ENCODE measurements at regions not wholly inside any gene's neighbourhood (a gene's known extent, or its start where the extent isn't known, plus 50 kb on each side); places are given as distances from the start of the nearest gene placed in this dataset.

DNA sequence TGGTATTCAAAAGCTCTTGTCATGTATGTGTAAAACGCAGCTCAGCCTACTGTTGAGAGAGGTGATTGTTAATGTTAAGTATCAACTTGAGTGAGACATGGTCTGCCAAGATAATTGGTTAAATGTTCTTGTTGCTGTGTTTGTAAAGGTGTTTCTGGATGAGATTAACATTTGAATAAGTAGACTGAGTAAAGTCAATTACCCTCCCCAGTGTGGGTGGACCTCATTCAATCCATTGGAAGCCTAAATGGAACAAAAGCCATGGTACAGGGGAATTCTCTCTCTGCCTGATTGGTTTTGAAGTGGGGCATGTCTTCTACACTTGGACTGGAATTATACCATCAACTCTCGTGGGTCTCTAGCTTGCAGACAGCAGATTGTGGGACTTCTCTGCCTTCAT, 63.8 kb upstream of the RERGL start:
- Histone ChIP-seq H3K79me2 (no peaks in the 10 kb centered on the region), H3K9me2 (replicated peaks; ENCODE audit: insufficient read depth) (no peaks in the 10 kb centered on the region), H4K20me1 (ENCODE audit: insufficient read depth, poor library complexity, severe bottlenecking) (no peaks in the 10 kb centered on the region), H2AFZ (no peak overlapping the region), H3K4me2 (no peak overlapping the region), H3K9me3 (ENCODE audit: low read depth) (no peaks in the 10 kb centered on the region), H3K4me3 (no peak overlapping the region), H3K27me3 (no peaks in the 10 kb centered on the region), H3K27ac (no peak overlapping the region), H3K36me3 (replicated peaks; ENCODE audit: insufficient read depth, low read depth) (no peaks in the 10 kb centered on the region), H3K4me1 (ENCODE audit: insufficient read depth) (no peaks in the 10 kb centered on the region)
- TF ChIP-seq EZH2phosphoT487 (IDR thresholded peaks at IDR 0.05; ENCODE audit: low read depth, severe bottlenecking, unreplicated experiment) (no peak), EZH2 (IDR thresholded peaks at IDR 0.05; ENCODE audit: borderline replicate concordance) (no peak)
- TF ChIP-seq, protein P1, sequence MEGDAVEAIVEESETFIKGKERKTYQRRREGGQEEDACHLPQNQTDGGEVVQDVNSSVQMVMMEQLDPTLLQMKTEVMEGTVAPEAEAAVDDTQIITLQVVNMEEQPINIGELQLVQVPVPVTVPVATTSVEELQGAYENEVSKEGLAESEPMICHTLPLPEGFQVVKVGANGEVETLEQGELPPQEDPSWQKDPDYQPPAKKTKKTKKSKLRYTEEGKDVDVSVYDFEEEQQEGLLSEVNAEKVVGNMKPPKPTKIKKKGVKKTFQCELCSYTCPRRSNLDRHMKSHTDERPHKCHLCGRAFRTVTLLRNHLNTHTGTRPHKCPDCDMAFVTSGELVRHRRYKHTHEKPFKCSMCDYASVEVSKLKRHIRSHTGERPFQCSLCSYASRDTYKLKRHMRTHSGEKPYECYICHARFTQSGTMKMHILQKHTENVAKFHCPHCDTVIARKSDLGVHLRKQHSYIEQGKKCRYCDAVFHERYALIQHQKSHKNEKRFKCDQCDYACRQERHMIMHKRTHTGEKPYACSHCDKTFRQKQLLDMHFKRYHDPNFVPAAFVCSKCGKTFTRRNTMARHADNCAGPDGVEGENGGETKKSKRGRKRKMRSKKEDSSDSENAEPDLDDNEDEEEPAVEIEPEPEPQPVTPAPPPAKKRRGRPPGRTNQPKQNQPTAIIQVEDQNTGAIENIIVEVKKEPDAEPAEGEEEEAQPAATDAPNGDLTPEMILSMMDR (IDR thresholded peaks at IDR 0.05; ENCODE audit: poor library complexity): no peak
- DNase-seq (ENCODE audit: low spot score): no peak
- 48% methylated on average over 2 of the region's 2 CpGs for WGBS (ENCODE audit: low lambda C conversion rate, missing lambda C conversion rate)

DNA sequence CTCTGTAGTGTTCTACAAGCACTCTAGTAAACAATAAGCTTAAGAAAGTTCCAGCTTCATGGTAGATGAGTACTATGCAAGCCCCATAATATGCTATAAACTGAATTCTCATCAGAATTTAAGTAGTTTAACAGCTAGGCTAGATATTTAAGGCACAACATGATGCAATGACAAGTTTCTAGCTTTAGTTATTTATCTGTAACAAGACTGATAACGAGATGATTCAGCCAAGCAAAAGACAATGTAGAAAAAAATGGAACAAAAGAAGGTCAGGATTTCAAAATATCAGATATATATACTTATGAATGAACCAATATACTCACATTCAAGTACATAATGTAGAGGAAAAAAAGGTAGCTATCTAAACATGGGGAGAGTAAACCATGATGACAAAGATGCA, 61.0 kb upstream of the RERGL start:
- no peak overlapping the region for H3K4me3 ChIP-seq
- no peaks in the 10 kb centered on the region for H3K4me1 ChIP-seq (ENCODE audit: insufficient read depth)
- H3K79me2 ChIP-seq: no peaks in the 10 kb centered on the region
- DNase-seq (ENCODE audit: low spot score): no peak
- no peaks in the 10 kb centered on the region for H3K9me2 ChIP-seq (replicated peaks; ENCODE audit: insufficient read depth)
- no peaks in the 10 kb centered on the region for H3K27me3 ChIP-seq
- TF ChIP-seq EZH2phosphoT487 (IDR thresholded peaks at IDR 0.05; ENCODE audit: low read depth, severe bottlenecking, unreplicated experiment) (no peak), EZH2 (IDR thresholded peaks at IDR 0.05; ENCODE audit: borderline replicate concordance) (no peak)
- TF ChIP-seq, protein P1 (IDR thresholded peaks at IDR 0.05; ENCODE audit: poor library complexity): no peak
- H3K36me3 ChIP-seq (replicated peaks; ENCODE audit: insufficient read depth, low read depth): no peaks in the 10 kb centered on the region
- H4K20me1 ChIP-seq (ENCODE audit: insufficient read depth, poor library complexity, severe bottlenecking): no peaks in the 10 kb centered on the region
- no peak overlapping the region for H3K27ac ChIP-seq
- no peak overlapping the region for H2AFZ ChIP-seq
- no peaks in the 10 kb centered on the region for H3K9me3 ChIP-seq (ENCODE audit: low read depth)
- 76% methylated on average over 1 of the region's 1 CpG for WGBS (ENCODE audit: low lambda C conversion rate, missing lambda C conversion rate)
- no peak overlapping the region for H3K4me2 ChIP-seq

DNA sequence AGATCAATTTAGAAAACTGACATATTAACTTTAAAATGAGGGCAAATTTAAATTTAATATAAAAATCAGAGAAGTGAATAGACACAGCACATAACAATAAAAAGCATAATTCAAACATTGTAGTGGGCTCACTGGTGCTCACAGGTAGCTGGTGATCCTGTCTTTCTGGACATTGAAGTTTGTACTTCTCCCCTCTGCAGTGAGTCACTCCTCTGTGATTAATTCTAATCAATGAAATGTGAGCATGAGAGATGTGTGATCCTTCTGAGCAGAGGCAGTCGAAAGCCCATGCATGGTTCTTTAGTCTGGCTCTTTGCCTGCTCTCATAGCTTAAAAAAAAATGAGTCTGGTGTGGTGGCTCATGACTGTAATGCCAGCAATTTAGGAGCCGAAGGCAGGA, 59.0 kb upstream of the RERGL start:
- no peaks in the 10 kb centered on the region for H3K79me2 ChIP-seq
- no peaks in the 10 kb centered on the region for H3K36me3 ChIP-seq (replicated peaks; ENCODE audit: insufficient read depth, low read depth)
- H3K4me1 ChIP-seq (ENCODE audit: insufficient read depth): no peaks in the 10 kb centered on the region
- no peaks in the 10 kb centered on the region for H3K27me3 ChIP-seq
- H2AFZ ChIP-seq: no peak overlapping the region
- DNase-seq (ENCODE audit: low spot score): no peak
- no peaks in the 10 kb centered on the region for H4K20me1 ChIP-seq (ENCODE audit: insufficient read depth, poor library complexity, severe bottlenecking)
- no peak overlapping the region for H3K4me2 ChIP-seq
- no peak overlapping the region for H3K4me3 ChIP-seq
- WGBS (ENCODE audit: low lambda C conversion rate, missing lambda C conversion rate): 84% methylated on average over 2 of the region's 2 CpGs
- TF ChIP-seq EZH2 (IDR thresholded peaks at IDR 0.05; ENCODE audit: borderline replicate concordance) (no peak), EZH2phosphoT487 (IDR thresholded peaks at IDR 0.05; ENCODE audit: low read depth, severe bottlenecking, unreplicated experiment) (no peak)
- TF ChIP-seq, protein P1 (IDR thresholded peaks at IDR 0.05; ENCODE audit: poor library complexity): no peak
- no peak overlapping the region for H3K27ac ChIP-seq
- H3K9me3 ChIP-seq (ENCODE audit: low read depth): no peaks in the 10 kb centered on the region
- H3K9me2 ChIP-seq (replicated peaks; ENCODE audit: insufficient read depth): no peaks in the 10 kb centered on the region

DNA sequence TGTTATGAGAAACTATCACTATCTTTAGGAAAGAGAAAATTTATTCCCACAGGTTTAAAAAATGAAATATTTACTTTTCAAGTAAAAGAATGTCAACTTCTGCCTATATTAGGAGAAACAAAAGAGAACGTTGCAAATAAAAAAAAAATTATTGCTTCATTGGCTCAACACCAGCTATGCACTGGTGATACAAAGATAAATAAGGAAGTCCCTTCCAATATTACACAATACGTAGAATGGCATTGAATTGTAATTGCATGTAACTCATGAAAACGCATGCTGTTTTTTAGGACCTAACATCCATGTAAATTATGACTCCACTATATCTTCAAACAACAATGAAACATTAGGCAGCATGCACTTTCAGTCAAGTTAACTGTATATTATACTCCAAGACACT, 56.4 kb upstream of the RERGL start:
- Histone ChIP-seq H3K4me1 (ENCODE audit: insufficient read depth) (peaks cover 5% of the 10 kb centered on the region), H3K36me3 (replicated peaks; ENCODE audit: insufficient read depth, low read depth) (no peaks in the 10 kb centered on the region), H2AFZ (no peak overlapping the region), H3K9me2 (replicated peaks; ENCODE audit: insufficient read depth) (no peaks in the 10 kb centered on the region), H3K4me3 (no peak overlapping the region), H3K4me2 (no peak overlapping the region), H4K20me1 (ENCODE audit: insufficient read depth, poor library complexity, severe bottlenecking) (no peaks in the 10 kb centered on the region), H3K9me3 (ENCODE audit: low read depth) (no peaks in the 10 kb centered on the region), H3K27me3 (no peaks in the 10 kb centered on the region), H3K79me2 (no peaks in the 10 kb centered on the region), H3K27ac (no peak overlapping the region)
- WGBS (ENCODE audit: low lambda C conversion rate, missing lambda C conversion rate): 75% methylated on average over 3 of the region's 3 CpGs
- DNase-seq (ENCODE audit: low spot score): no peak
- no peak for TF ChIP-seq EZH2phosphoT487 (IDR thresholded peaks at IDR 0.05; ENCODE audit: low read depth, severe bottlenecking, unreplicated experiment)
- no peak for TF ChIP-seq EZH2 (IDR thresholded peaks at IDR 0.05; ENCODE audit: borderline replicate concordance)

All from hepatocyte (in vitro differentiated cells).